OCI-LY1 (cell line): ENCODE measurements at regions not wholly inside any gene's neighbourhood (a gene's known extent, or its start where the extent isn't known, plus 50 kb on each side); places are given as distances from the start of the nearest gene placed in this dataset.
"Not testable (repeated sequence)": the region's sequence is repeated elsewhere in the genome, so short reads cannot be mapped to it uniquely, and the experiment has no call there.

ENCODE experiments used
- H2AFZ ChIP-seq: fragments of 200-600 bp; sonication (generic), shearing (Covaris generic); 2 replicates; pipeline ENCODE4 v1.6.0; 2014; ENCODE audit warnings: antibody characterized with exemption, mild to moderate bottlenecking, low read length
- H3F3A ChIP-seq: fragments of 200-600 bp; sonication (generic), shearing (Covaris generic); 2 replicates; pipeline ENCODE4 v1.6.0; 2014; ENCODE audit warnings: mild to moderate bottlenecking, antibody characterized with exemption, low read length, moderate library complexity; ENCODE audit not compliant: insufficient read depth
- H3K27ac ChIP-seq: fragments of 200-600 bp; sonication (generic); 2 replicates; pipeline ENCODE4 v1.5.1; 2014; ENCODE audit warnings: low read length, mixed run types, mild to moderate bottlenecking, low read depth; ENCODE audit not compliant: poor library complexity, severe bottlenecking
- H3K27me3 ChIP-seq: fragments of 200-600 bp; sonication (generic); 2 replicates; pipeline ENCODE4 v1.6.0; 2014; ENCODE audit warnings: antibody characterized with exemption, mild to moderate bottlenecking, low read length, moderate library complexity; ENCODE audit not compliant: insufficient read depth
- H3K36me3 ChIP-seq: fragments of 200-600 bp; sonication (generic); 2 replicates; pipeline ENCODE4 v1.6.1; 2014; ENCODE audit warnings: mild to moderate bottlenecking, antibody characterized with exemption, low read length, moderate library complexity, mixed read lengths; ENCODE audit not compliant: insufficient read depth
- H3K4me1 ChIP-seq: fragments of 200-600 bp; sonication (generic); 2 replicates; pipeline ENCODE4 v1.5.1; 2014; ENCODE audit warnings: mild to moderate bottlenecking, low read length, moderate library complexity; ENCODE audit not compliant: insufficient read depth, severe bottlenecking
- H3K4me2 ChIP-seq: fragments of 200-600 bp; sonication (generic), shearing (Covaris generic); 2 replicates; pipeline ENCODE4 v1.6.1; 2014; ENCODE audit warnings: low read length
- H3K4me3 ChIP-seq: fragments of 200-600 bp; sonication (generic); 2 replicates; pipeline ENCODE4 v1.5.1; 2014; ENCODE audit warnings: low read length, low read depth, mild to moderate bottlenecking, mixed read lengths; ENCODE audit not compliant: poor library complexity, severe bottlenecking
- H3K79me2 ChIP-seq: fragments of 200-600 bp; shearing (Covaris generic); 2 replicates; pipeline ENCODE4 v1.6.1; 2016; ENCODE audit warnings: mixed run types, low read length, mixed read lengths; ENCODE audit not compliant: insufficient read depth
- H3K9ac ChIP-seq: fragments of 200-600 bp; sonication (generic), shearing (Covaris generic); 2 replicates; pipeline ENCODE4 v1.6.1; 2014; ENCODE audit warnings: mild to moderate bottlenecking, low read length, mixed read lengths
- H3K9me2 ChIP-seq: fragments of 200-600 bp; sonication (generic), shearing (Covaris generic); 2 replicates; pipeline ENCODE4 v1.6.1; 2014; ENCODE audit warnings: low read depth, mild to moderate bottlenecking, low read length, mixed read lengths
- H3K9me3 ChIP-seq: fragments of 200-600 bp; shearing (Covaris generic); 2 replicates; pipeline ENCODE4 v1.6.1; 2014; ENCODE audit warnings: low read length, mixed read lengths
- H4K20me1 ChIP-seq: fragments of 200-600 bp; sonication (generic), shearing (Covaris generic); 2 replicates; pipeline ENCODE4 v1.6.0; 2016; ENCODE audit warnings: mild to moderate bottlenecking, low read length; ENCODE audit not compliant: insufficient read depth
- CTCF ChIP-seq: fragments of 200-600 bp; sonication (generic), shearing (Covaris generic); IDR thresholded peaks from 2 replicates; pipeline ENCODE4 v1.5.1; 2017; ENCODE audit warnings: mild to moderate bottlenecking, antibody characterized with exemption, low read length, moderate library complexity, mixed read lengths
- EZH2 ChIP-seq: fragments of 200-600 bp; sonication (generic), shearing (Covaris generic); IDR thresholded peaks from 2 replicates; pipeline ENCODE4 v1.8.0; 2017; ENCODE audit warnings: borderline replicate concordance, mixed run types, mild to moderate bottlenecking, antibody characterized with exemption, low read length, moderate library complexity, mixed read lengths

DNA sequence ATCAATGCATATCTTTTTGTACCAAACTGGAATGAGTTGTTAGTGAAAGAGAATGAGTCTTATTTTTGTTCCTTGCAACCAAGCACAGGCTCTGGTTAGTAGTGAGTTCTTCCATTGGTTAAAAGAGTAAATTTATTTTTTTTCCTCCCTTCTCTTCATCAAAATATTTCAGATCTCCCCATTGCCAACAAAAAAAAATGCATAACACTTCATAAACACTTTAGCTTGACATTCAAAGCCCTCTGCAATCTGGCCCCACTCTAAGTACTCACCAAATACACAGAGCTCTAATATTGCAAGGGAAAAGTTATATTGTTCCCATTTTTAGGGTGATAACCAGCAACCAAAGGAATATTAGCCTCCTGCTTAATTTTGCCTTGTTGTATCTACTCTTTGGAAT, 333.0 kb upstream of the LUZP2 start:
- no peaks in the 10 kb centered on the region for H3K9me2 ChIP-seq
- H3K4me2 ChIP-seq = no peak overlapping the region
- H3K27me3 ChIP-seq = no peaks in the 10 kb centered on the region
- TF ChIP-seq EZH2 = no peak
- TF ChIP-seq CTCF = no peak
- H3K79me2 ChIP-seq = no peaks in the 10 kb centered on the region
- H3K4me1 ChIP-seq = no peaks in the 10 kb centered on the region
- no peaks in the 10 kb centered on the region for H4K20me1 ChIP-seq
- H3F3A ChIP-seq = no peaks in the 10 kb centered on the region
- no peaks in the 10 kb centered on the region for H3K36me3 ChIP-seq
- H3K27ac ChIP-seq = no peak overlapping the region
- H2AFZ ChIP-seq = no peak overlapping the region
- no peak overlapping the region for H3K9ac ChIP-seq
- no peaks in the 10 kb centered on the region for H3K9me3 ChIP-seq
- H3K4me3 ChIP-seq = no peak overlapping the region

DNA sequence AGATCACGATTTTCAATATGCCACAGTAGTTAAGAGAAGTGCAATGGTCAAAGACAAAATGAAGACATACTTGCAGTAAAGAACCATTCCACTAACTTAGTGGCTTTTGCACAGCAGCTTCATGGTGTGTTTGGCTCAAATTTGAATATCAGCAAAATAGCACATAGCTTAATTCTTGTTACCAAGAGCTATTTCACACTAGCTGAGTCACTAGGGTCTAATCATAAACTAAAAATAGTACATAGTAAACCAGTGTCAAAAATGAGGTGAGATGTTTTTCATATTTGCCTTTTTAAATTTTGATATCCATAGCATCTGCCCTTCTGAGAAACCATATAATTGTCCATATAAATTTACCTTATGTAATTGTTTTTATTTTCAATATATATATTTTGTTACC, 325.0 kb upstream of the LUZP2 start:
- Histone ChIP-seq H2AFZ (no peak overlapping the region), H3K9me3 (no peaks in the 10 kb centered on the region), H3F3A (no peaks in the 10 kb centered on the region), H4K20me1 (no peaks in the 10 kb centered on the region), H3K27me3 (no peaks in the 10 kb centered on the region), H3K79me2 (no peaks in the 10 kb centered on the region), H3K9me2 (no peaks in the 10 kb centered on the region), H3K4me3 (no peak overlapping the region), H3K27ac (no peak overlapping the region), H3K4me2 (no peak overlapping the region), H3K9ac (no peak overlapping the region), H3K36me3 (no peaks in the 10 kb centered on the region), H3K4me1 (no peaks in the 10 kb centered on the region)
- TF ChIP-seq CTCF = no peak
- no peak for TF ChIP-seq EZH2

- no peaks in the 10 kb centered on the region for H3K9me3 ChIP-seq
- H3K4me1 ChIP-seq = no peaks in the 10 kb centered on the region
- no peaks in the 10 kb centered on the region for H3F3A ChIP-seq
- no peak overlapping the region for H3K27ac ChIP-seq
- H4K20me1 ChIP-seq = no peaks in the 10 kb centered on the region
- H3K36me3 ChIP-seq = no peaks in the 10 kb centered on the region
- H3K9me2 ChIP-seq = no peaks in the 10 kb centered on the region
- H3K27me3 ChIP-seq = no peaks in the 10 kb centered on the region
- no peak overlapping the region for H2AFZ ChIP-seq
- TF ChIP-seq EZH2 = no peak
- TF ChIP-seq CTCF = no peak
- H3K4me3 ChIP-seq = no peak overlapping the region
- no peak overlapping the region for H3K4me2 ChIP-seq
- no peak overlapping the region for H3K9ac ChIP-seq
- no peaks in the 10 kb centered on the region for H3K79me2 ChIP-seq
Measured at GRCh38 chr11:24181395-24182047, 315.3 kb upstream of the LUZP2 start.

DNA sequence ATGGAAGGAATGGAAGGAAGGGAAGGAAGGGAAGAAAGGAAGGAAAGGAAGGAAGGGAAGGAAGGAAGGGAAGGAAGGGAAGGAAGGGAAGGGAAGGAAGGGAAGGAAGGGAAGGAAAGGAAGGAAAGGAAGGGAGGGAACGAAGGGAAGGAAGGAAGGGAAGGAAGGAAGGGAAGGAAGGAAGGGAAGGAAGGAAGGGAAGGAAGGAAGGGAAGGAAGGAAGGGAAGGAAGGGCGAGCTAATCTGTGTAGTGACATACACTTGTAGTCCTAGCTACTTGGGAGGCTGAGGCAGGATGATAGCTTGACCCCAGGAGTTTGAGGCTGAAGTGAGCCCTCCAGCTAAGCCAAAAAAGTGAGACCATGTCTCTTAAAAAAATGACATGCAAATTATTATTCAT, 311.3 kb upstream of the LUZP2 start:
- not testable (repeated sequence) for H3K36me3 ChIP-seq, H3K4me3 ChIP-seq, H3K27me3 ChIP-seq

More for the DNA sequence above, 311.3 kb upstream of the LUZP2 start:
- H3F3A ChIP-seq, H3K27ac ChIP-seq, H3K9me2 ChIP-seq, H3K79me2 ChIP-seq, H4K20me1 ChIP-seq, H3K9me3 ChIP-seq, H2AFZ ChIP-seq, H3K4me1 ChIP-seq, H3K9ac ChIP-seq, H3K4me2 ChIP-seq: not testable (repeated sequence)
